ENCODE measurements at regions not wholly inside any gene's neighbourhood (a gene's known extent, or its start where the extent isn't known, plus 50 kb on each side); places are given as distances from the start of the nearest gene placed in this dataset.

- Histone ChIP-seq H4K20me1 (no peaks in the 10 kb centered on the region), H3K27me3 (no peaks in the 10 kb centered on the region), H3K9ac (no peak overlapping the region), H3K36me3 (no peaks in the 10 kb centered on the region), H3K4me3 (no peak overlapping the region), H3K4me2 (no peak overlapping the region), H3K4me1 (peaks cover 0 to 22% (median 0%) of the 10 kb centered on the region in 10 experiments; a peak in 8 of 20 replicates), H3K27ac (no peak overlapping the region), H3K9me3 (replicated peaks in 1 of 11) (no peaks in the 10 kb centered on the region)
- TF ChIP-seq Cebpa-rat (IDR thresholded peaks at IDR 0.05) = no peak
Observed at GRCh38 chr1:34270181-34270580, 93.5 kb downstream of the C1orf94 start.

- no peak overlapping the region for H3K4me2 ChIP-seq
- TF ChIP-seq Cebpa-rat (IDR thresholded peaks at IDR 0.05) = no peak
- no peaks in the 10 kb centered on the region for H3K9me3 ChIP-seq (replicated peaks in 1 of 11)
- no peaks in the 10 kb centered on the region for H3K27me3 ChIP-seq
- no peak overlapping the region for H3K27ac ChIP-seq
- no peaks in the 10 kb centered on the region for H3K36me3 ChIP-seq
- H3K4me3 ChIP-seq = no peak overlapping the region
- H4K20me1 ChIP-seq = no peaks in the 10 kb centered on the region
- peaks cover 0 to 16% (median 0%) of the 10 kb centered on the region in 10 experiments; a peak in 8 of 20 replicates for H3K4me1 ChIP-seq
- H3K9ac ChIP-seq = no peak overlapping the region
Observed at GRCh38 chr1:34272152-34272551, 95.4 kb downstream of the C1orf94 start.

GRCh38 chr1:34275150-34275549 is 98.4 kb downstream of the C1orf94 start:
- Histone ChIP-seq H3K27ac (no peak overlapping the region), H3K9me3 (replicated peaks in 1 of 11) (no peaks in the 10 kb centered on the region), H3K4me3 (no peak overlapping the region), H3K27me3 (no peaks in the 10 kb centered on the region), H3K4me1 (no peaks in the 10 kb centered on the region), H3K4me2 (no peak overlapping the region), H3K9ac (no peak overlapping the region), H4K20me1 (no peaks in the 10 kb centered on the region), H3K36me3 (no peaks in the 10 kb centered on the region)
- TF ChIP-seq Cebpa-rat (IDR thresholded peaks at IDR 0.05) = no peak

- Histone ChIP-seq H3K4me2 (no peak overlapping the region), H3K4me3 (no peak overlapping the region), H3K27me3 (no peaks in the 10 kb centered on the region), H3K4me1 (no peaks in the 10 kb centered on the region), H3K9ac (no peak overlapping the region), H3K27ac (no peak overlapping the region), H4K20me1 (no peaks in the 10 kb centered on the region), H3K36me3 (no peaks in the 10 kb centered on the region), H3K9me3 (replicated peaks in 1 of 11) (no peaks in the 10 kb centered on the region)
- no peak for TF ChIP-seq Cebpa-rat (IDR thresholded peaks at IDR 0.05)
Observed at GRCh38 chr1:34276606-34277005, 99.9 kb downstream of the C1orf94 start.

GRCh38 chr1:34277150-34277549 is 100.4 kb downstream of the C1orf94 start:
- H3K4me1 ChIP-seq = no peaks in the 10 kb centered on the region
- H3K9me3 ChIP-seq (replicated peaks in 1 of 11) = no peaks in the 10 kb centered on the region
- H3K9ac ChIP-seq = no peak overlapping the region
- no peak overlapping the region for H3K4me3 ChIP-seq
- H3K4me2 ChIP-seq = no peak overlapping the region
- H3K27ac ChIP-seq = no peak overlapping the region
- no peaks in the 10 kb centered on the region for H3K27me3 ChIP-seq
- no peaks in the 10 kb centered on the region for H4K20me1 ChIP-seq
- H3K36me3 ChIP-seq = no peaks in the 10 kb centered on the region
- TF ChIP-seq Cebpa-rat (IDR thresholded peaks at IDR 0.05) = no peak

GRCh38 chr1:34278211-34278610 is 101.5 kb downstream of the C1orf94 start:
- no peaks in the 10 kb centered on the region for H3K27me3 ChIP-seq
- H3K9me3 ChIP-seq (replicated peaks in 1 of 11) = no peaks in the 10 kb centered on the region
- TF ChIP-seq Cebpa-rat (IDR thresholded peaks at IDR 0.05) = no peak
- no peaks in the 10 kb centered on the region for H3K36me3 ChIP-seq
- H3K27ac ChIP-seq = no peak overlapping the region
- no peak overlapping the region for H3K4me3 ChIP-seq
- H3K4me2 ChIP-seq = no peak overlapping the region
- H3K4me1 ChIP-seq = no peaks in the 10 kb centered on the region
- no peaks in the 10 kb centered on the region for H4K20me1 ChIP-seq
- no peak overlapping the region for H3K9ac ChIP-seq

- Histone ChIP-seq H3K9ac (no peak overlapping the region), H3K4me1 (no peaks in the 10 kb centered on the region), H3K27me3 (no peaks in the 10 kb centered on the region), H3K4me3 (no peak overlapping the region), H3K27ac (no peak overlapping the region), H3K36me3 (no peaks in the 10 kb centered on the region), H4K20me1 (no peaks in the 10 kb centered on the region), H3K4me2 (no peak overlapping the region), H3K9me3 (replicated peaks in 1 of 11) (no peaks in the 10 kb centered on the region)
- TF ChIP-seq Cebpa-rat (IDR thresholded peaks at IDR 0.05) = no peak
Observed at GRCh38 chr1:34279971-34280370, 103.3 kb downstream of the C1orf94 start.

GRCh38 chr1:34280509-34280908 is 103.8 kb downstream of the C1orf94 start:
- H3K27ac ChIP-seq = no peak overlapping the region
- H3K4me3 ChIP-seq = no peak overlapping the region
- H3K4me1 ChIP-seq = no peaks in the 10 kb centered on the region
- no peak for TF ChIP-seq Cebpa-rat (IDR thresholded peaks at IDR 0.05)
- H3K36me3 ChIP-seq = no peaks in the 10 kb centered on the region
- H3K9ac ChIP-seq = no peak overlapping the region
- H4K20me1 ChIP-seq = no peaks in the 10 kb centered on the region
- H3K27me3 ChIP-seq = no peaks in the 10 kb centered on the region
- H3K9me3 ChIP-seq (replicated peaks in 1 of 11) = no peaks in the 10 kb centered on the region
- H3K4me2 ChIP-seq = no peak overlapping the region

- H3K9ac ChIP-seq = no peak overlapping the region
- no peaks in the 10 kb centered on the region for H3K9me3 ChIP-seq (replicated peaks in 1 of 11)
- no peaks in the 10 kb centered on the region for H4K20me1 ChIP-seq
- no peaks in the 10 kb centered on the region for H3K36me3 ChIP-seq
- H3K4me1 ChIP-seq = peaks cover 0 to 5% (median 0%) of the 10 kb centered on the region in 10 experiments; a peak in 2 of 20 replicates
- no peak for TF ChIP-seq Cebpa-rat (IDR thresholded peaks at IDR 0.05)
- H3K4me3 ChIP-seq = no peak overlapping the region
- no peak overlapping the region for H3K4me2 ChIP-seq
- H3K27ac ChIP-seq = no peak overlapping the region
- H3K27me3 ChIP-seq = no peaks in the 10 kb centered on the region
Observed at GRCh38 chr1:34283142-34283541, 106.4 kb downstream of the C1orf94 start.

GRCh38 chr1:34286511-34286910 is 109.8 kb downstream of the C1orf94 start:
- Histone ChIP-seq H3K9me3 (replicated peaks in 1 of 11) (no peaks in the 10 kb centered on the region), H3K4me3 (no peak overlapping the region), H3K4me2 (no peak overlapping the region), H3K27ac (no peak overlapping the region), H4K20me1 (no peaks in the 10 kb centered on the region), H3K36me3 (no peaks in the 10 kb centered on the region), H3K9ac (no peak overlapping the region), H3K4me1 (peaks cover 0 to 5% (median 0%) of the 10 kb centered on the region in 10 experiments; a peak in 2 of 20 replicates), H3K27me3 (no peaks in the 10 kb centered on the region)
- TF ChIP-seq Cebpa-rat (IDR thresholded peaks at IDR 0.05) = no peak

All from BLaER1 treated with 17β-estradiol and CSF1 and Interleukin-3, amounts not matched to agents 10 nM and 100 nM (cell line).